Left kidney (tissue), 1 donor: ENCODE measurements at regions not wholly inside any gene's neighbourhood (a gene's known extent, or its start where the extent isn't known, plus 50 kb on each side); places are given as distances from the start of the nearest gene placed in this dataset.
"Not testable (repeated sequence)": the region's sequence is repeated elsewhere in the genome, so short reads cannot be mapped to it uniquely, and the experiment has no call there.

Source experiments
- DNase-seq: peaks from one replicate; pipeline ENCODE4 v3.0.0-alpha.2; 2013

GRCh38 chr20:51305316-51306052 is 237.0 kb downstream of the NFATC2 start:
- DNase-seq, result no peak

- DNase-seq, result no peak
Measured at GRCh38 chr20:51303731-51304670, 238.5 kb downstream of the NFATC2 start.

GRCh38 chr20:51301026-51301425 is 241.5 kb downstream of the NFATC2 start:
- no peak for DNase-seq

- no peak for DNase-seq
Measured at GRCh38 chr20:51300104-51300503, 242.4 kb downstream of the NFATC2 start.

- DNase-seq, result no peak
Measured at GRCh38 chr20:51299413-51299812, 243.1 kb downstream of the NFATC2 start.

- no peak for DNase-seq
Measured at GRCh38 chr20:51298141-51298749, 244.3 kb downstream of the NFATC2 start.

GRCh38 chr20:51287628-51288413 is 254.7 kb downstream of the NFATC2 start:
- no peak for DNase-seq

- no peak for DNase-seq
Measured at GRCh38 chr20:51286758-51287157, 255.8 kb downstream of the NFATC2 start.

- no peak for DNase-seq
Measured at GRCh38 chr20:51285684-51286083, 256.8 kb downstream of the NFATC2 start.

- DNase-seq, result no peak
Measured at GRCh38 chr20:51284871-51285270, 257.6 kb downstream of the NFATC2 start.

- DNase-seq, result no peak
Measured at GRCh38 chr20:51284176-51284575, 258.3 kb downstream of the NFATC2 start.

- DNase-seq, result no peak
Measured at GRCh38 chr20:51281521-51281920, 258.6 kb upstream of the KCNG1 start.

GRCh38 chr20:51280047-51280446 is 257.1 kb upstream of the KCNG1 start:
- no peak for DNase-seq

- no peak for DNase-seq
Measured at GRCh38 chr20:51277961-51278360, 255.1 kb upstream of the KCNG1 start.

GRCh38 chr20:51276296-51276695 is 253.4 kb upstream of the KCNG1 start:
- DNase-seq, result no peak

GRCh38 chr20:51275826-51276225 is 252.9 kb upstream of the KCNG1 start:
- no peak for DNase-seq

GRCh38 chr20:51275181-51275580 is 252.3 kb upstream of the KCNG1 start:
- DNase-seq, result no peak

- no peak for DNase-seq
Measured at GRCh38 chr20:51272401-51272800, 249.5 kb upstream of the KCNG1 start.

- no peak for DNase-seq
Measured at GRCh38 chr20:51271931-51272330, 249.0 kb upstream of the KCNG1 start.

GRCh38 chr20:51271289-51271688 is 248.4 kb upstream of the KCNG1 start:
- not testable (repeated sequence) for DNase-seq

GRCh38 chr20:51269671-51270070 is 246.8 kb upstream of the KCNG1 start:
- DNase-seq, result no peak

- no peak for DNase-seq
Measured at GRCh38 chr20:51267679-51268078, 244.8 kb upstream of the KCNG1 start.
